ENCODE measurements at regions not wholly inside any gene's neighbourhood (a gene's known extent, or its start where the extent isn't known, plus 50 kb on each side); places are given as distances from the start of the nearest gene placed in this dataset.

DNA sequence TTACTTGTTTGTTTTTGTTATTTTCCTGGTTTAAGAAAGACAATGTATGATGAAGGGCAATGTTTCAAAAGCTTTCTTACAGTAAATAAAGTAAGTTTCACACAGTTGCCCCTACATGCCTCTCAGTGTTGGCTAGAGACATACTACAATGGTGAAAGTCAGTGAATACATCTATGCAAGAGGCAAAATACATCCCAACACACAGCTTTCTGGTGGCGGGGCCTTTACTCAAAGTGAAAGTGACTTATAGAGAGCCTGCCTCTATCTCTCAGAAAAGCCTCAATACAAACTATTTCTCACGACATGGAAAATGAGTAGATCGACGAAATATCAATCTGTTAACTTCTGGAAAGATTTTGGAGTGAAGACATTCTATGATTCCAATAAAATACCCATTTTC, 122.3 kb downstream of the SLC30A10 start:
- no peak for ATAC-seq
- Histone ChIP-seq H3K27me3 (no peaks in the 10 kb centered on the region), H3K4me1 (no peaks in the 10 kb centered on the region), H3K27ac (no peak overlapping the region), H3K9me3 (no peaks in the 10 kb centered on the region), H3K4me3 (no peak overlapping the region), H3K36me3 (no peaks in the 10 kb centered on the region)
- TF ChIP-seq POLR2A (IDR thresholded peaks at IDR 0.05) (no peak), EP300 (IDR thresholded peaks at IDR 0.05) (no peak), POLR2AphosphoS5 (IDR thresholded peaks at IDR 0.05) (no peak)
- TF ChIP-seq, protein P1, sequence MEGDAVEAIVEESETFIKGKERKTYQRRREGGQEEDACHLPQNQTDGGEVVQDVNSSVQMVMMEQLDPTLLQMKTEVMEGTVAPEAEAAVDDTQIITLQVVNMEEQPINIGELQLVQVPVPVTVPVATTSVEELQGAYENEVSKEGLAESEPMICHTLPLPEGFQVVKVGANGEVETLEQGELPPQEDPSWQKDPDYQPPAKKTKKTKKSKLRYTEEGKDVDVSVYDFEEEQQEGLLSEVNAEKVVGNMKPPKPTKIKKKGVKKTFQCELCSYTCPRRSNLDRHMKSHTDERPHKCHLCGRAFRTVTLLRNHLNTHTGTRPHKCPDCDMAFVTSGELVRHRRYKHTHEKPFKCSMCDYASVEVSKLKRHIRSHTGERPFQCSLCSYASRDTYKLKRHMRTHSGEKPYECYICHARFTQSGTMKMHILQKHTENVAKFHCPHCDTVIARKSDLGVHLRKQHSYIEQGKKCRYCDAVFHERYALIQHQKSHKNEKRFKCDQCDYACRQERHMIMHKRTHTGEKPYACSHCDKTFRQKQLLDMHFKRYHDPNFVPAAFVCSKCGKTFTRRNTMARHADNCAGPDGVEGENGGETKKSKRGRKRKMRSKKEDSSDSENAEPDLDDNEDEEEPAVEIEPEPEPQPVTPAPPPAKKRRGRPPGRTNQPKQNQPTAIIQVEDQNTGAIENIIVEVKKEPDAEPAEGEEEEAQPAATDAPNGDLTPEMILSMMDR (IDR thresholded peaks at IDR 0.05), result no peak
- 81% methylated on average over 3 of the region's 4 CpGs; no CpG with 5 or more reads in 1 of the 2 donors for WGBS, 2 donors (ENCODE audit: low coverage in 1 of 2)

- Histone ChIP-seq H3K4me1 (no peaks in the 10 kb centered on the region), H3K27me3 (no peaks in the 10 kb centered on the region), H3K9me3 (no peaks in the 10 kb centered on the region), H3K36me3 (no peaks in the 10 kb centered on the region), H3K27ac (no peak overlapping the region), H3K4me3 (no peak overlapping the region)
- 61 to 62% methylated on average over 6 of the region's 6 CpGs for WGBS, 2 donors (ENCODE audit: low coverage in 1 of 2)
- no peak for ATAC-seq
- TF ChIP-seq EP300 (IDR thresholded peaks at IDR 0.05) (no peak), POLR2A (IDR thresholded peaks at IDR 0.05) (no peak), POLR2AphosphoS5 (IDR thresholded peaks at IDR 0.05) (no peak)
- TF ChIP-seq, protein P1 (IDR thresholded peaks at IDR 0.05), result no peak
Observed at GRCh38 chr1:219805191-219805590, 123.2 kb downstream of the SLC30A10 start.

GRCh38 chr1:219801156-219801820, 127.1 kb downstream of the SLC30A10 start:
- Histone ChIP-seq H3K4me3 (no peak overlapping the region), H3K36me3 (no peaks in the 10 kb centered on the region), H3K27ac (no peak overlapping the region), H3K27me3 (no peaks in the 10 kb centered on the region), H3K4me1 (no peaks in the 10 kb centered on the region), H3K9me3 (no peaks in the 10 kb centered on the region)
- no peak for ATAC-seq
- WGBS, 2 donors (ENCODE audit: low coverage in 1 of 2), result 59 to 90% methylated on average over 2 to 5 of the region's 5 CpGs
- TF ChIP-seq, protein P1 (IDR thresholded peaks at IDR 0.05), result no peak

DNA sequence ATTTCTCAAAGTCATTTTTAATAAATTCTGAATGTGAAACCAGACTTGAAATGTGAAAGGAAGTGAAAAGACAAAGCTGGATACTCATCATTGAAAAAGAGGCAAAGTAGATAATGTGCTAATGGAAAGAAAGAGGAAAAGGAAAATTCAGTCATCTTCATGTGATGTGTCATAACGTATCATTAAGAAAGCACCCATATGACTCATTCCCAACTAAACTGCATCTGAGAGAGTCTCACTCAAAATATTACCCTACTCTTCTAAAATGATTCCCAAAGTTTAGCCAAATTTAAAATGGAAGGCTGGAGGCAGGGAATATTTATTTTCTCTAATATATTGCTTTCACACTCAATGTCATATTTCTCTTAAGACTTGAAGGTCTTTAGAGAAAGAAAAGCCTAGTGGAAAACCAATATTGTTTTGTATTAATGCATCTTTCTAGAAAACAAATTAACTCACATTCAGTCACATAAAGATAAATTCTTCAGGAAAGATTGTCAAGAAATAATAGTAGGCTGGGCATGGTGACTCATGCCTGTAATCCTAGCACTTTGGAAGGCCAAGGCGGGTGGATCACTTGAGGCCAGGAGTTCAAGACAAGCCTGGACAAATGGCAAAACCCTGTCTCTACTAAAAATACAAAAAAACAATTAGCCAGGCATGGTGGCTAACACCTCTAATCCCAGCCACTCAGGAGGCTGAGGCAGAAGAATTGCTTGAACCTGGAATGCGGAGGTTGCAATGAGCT, 129.9 kb downstream of the SLC30A10 start:
- Histone ChIP-seq H3K4me3 (no peak overlapping the region), H3K9me3 (no peaks in the 10 kb centered on the region), H3K27me3 (no peaks in the 10 kb centered on the region), H3K4me1 (no peaks in the 10 kb centered on the region), H3K27ac (peak overlapping the region in 1 of 4 donors; percentile 10), H3K36me3 (no peaks in the 10 kb centered on the region)
- peak; percentile 22 for TF ChIP-seq POLR2AphosphoS5 (IDR thresholded peaks at IDR 0.05)
- TF ChIP-seq, protein P1 (IDR thresholded peaks at IDR 0.05), result no peak
- peak; percentile 78 for ATAC-seq
- WGBS, 2 donors (ENCODE audit: low coverage in 1 of 2), result 37 to 50% methylated on average over 2 to 3 of the region's 3 CpGs

- Histone ChIP-seq H3K36me3 (no peaks in the 10 kb centered on the region), H3K4me3 (no peak overlapping the region), H3K4me1 (no peaks in the 10 kb centered on the region), H3K9me3 (no peaks in the 10 kb centered on the region), H3K27me3 (no peaks in the 10 kb centered on the region), H3K27ac (peak overlapping the region in 1 of 4 donors; percentile 10)
- 84 to 100% methylated on average over 1 to 2 of the region's 2 CpGs for WGBS, 2 donors (ENCODE audit: low coverage in 1 of 2)
- no peak for ATAC-seq
- no peak for TF ChIP-seq EP300 (IDR thresholded peaks at IDR 0.05)
- TF ChIP-seq POLR2AphosphoS5 (IDR thresholded peaks at IDR 0.05), result no peak
Observed at GRCh38 chr1:219797683-219798082, 130.7 kb downstream of the SLC30A10 start.

Measured in gastroesophageal sphincter (tissue), 4 donors.